HG03159 (cell line): ENCODE measurements at regions not wholly inside any gene's neighbourhood (a gene's known extent, or its start where the extent isn't known, plus 50 kb on each side); places are given as distances from the start of the nearest gene placed in this dataset.
"Not testable (repeated sequence)": the region's sequence is repeated elsewhere in the genome, so short reads cannot be mapped to it uniquely, and the experiment has no call there.

Experiments used
- ATAC-seq: cut with Tn5 transposase; IDR thresholded peaks from one replicate; pipeline ENCODE4 v1.9.1; 2021; ENCODE audit warnings: mild to moderate bottlenecking, moderate library complexity; ENCODE audit not compliant: unreplicated experiment

DNA sequence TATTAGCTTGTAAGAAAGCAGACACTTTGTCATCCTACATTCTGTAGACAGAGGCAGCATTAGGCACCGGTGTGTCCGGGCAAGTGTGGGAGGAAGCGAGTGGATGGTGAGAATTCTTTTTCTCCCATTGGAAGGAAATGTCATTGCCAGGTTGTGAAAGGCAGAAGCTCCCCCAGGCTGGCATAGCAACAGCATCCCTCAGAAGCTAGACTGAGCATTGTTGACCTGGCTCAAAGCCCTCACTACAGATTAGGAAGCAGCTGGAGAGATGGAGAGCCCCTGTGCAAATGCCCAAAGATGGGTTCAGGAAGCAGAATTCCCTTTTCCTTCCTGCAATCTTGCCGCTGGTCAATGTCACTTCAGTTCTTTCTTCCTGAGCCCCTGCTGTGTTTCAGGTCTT is 1299.3 kb downstream of the TBC1D22A start:
- no peak for ATAC-seq

GRCh38 chr22:48060266-48060665 is 1297.8 kb downstream of the TBC1D22A start:
- ATAC-seq, result no peak

- ATAC-seq, result not testable (repeated sequence)
Observed at GRCh38 chr22:48059521-48059920, 1297.1 kb downstream of the TBC1D22A start.

- no peak for ATAC-seq
Observed at GRCh38 chr22:48057116-48057835, 1294.8 kb downstream of the TBC1D22A start.

DNA sequence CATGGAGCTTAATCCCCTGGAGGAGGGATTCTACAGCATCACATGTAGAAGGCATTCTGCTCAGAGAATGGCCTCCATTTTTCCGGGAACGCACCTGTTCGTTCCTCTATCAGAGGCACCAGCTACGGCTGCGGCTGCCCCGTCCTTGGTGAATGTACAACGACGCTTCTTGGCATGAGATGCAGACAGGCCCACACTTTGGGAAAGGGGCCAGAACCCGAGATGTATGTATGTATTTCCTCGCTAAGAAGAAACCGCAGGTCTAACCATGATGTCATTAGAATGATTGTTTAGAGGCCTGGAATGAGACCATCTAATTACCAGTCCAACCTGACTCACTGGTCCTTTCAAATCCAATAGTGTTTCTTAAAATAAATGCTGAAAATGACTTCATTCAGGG is 1293.4 kb downstream of the TBC1D22A start:
- ATAC-seq, result no peak

- no peak for ATAC-seq
Observed at GRCh38 chr22:48055185-48055584, 1292.7 kb downstream of the TBC1D22A start.

DNA sequence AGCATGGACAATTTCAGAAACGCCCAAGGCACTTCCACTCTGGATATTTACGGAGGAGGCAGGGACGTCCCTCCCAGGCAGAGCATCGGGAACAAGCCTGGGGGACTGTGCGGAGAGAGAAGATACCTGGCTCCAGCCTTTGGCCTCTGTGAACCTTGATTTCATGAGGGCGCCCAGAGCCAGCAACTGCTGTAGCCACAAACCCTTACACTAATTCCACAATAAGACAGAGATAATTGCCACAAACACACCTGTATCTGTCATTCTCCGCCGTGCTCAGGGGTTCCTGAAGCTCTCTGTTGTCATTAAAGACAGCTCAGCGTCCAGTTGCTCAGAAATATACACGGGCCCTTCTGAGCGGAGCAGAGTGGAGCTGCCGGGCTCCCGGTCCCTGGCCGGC is 1292.1 kb downstream of the TBC1D22A start:
- ATAC-seq, result no peak

GRCh38 chr22:48053973-48054372 is 1291.5 kb downstream of the TBC1D22A start:
- no peak for ATAC-seq

GRCh38 chr22:48053486-48053885 is 1291.0 kb downstream of the TBC1D22A start:
- ATAC-seq, result no peak

GRCh38 chr22:48052621-48052890 is 1290.1 kb downstream of the TBC1D22A start:
- ATAC-seq, result no peak

DNA sequence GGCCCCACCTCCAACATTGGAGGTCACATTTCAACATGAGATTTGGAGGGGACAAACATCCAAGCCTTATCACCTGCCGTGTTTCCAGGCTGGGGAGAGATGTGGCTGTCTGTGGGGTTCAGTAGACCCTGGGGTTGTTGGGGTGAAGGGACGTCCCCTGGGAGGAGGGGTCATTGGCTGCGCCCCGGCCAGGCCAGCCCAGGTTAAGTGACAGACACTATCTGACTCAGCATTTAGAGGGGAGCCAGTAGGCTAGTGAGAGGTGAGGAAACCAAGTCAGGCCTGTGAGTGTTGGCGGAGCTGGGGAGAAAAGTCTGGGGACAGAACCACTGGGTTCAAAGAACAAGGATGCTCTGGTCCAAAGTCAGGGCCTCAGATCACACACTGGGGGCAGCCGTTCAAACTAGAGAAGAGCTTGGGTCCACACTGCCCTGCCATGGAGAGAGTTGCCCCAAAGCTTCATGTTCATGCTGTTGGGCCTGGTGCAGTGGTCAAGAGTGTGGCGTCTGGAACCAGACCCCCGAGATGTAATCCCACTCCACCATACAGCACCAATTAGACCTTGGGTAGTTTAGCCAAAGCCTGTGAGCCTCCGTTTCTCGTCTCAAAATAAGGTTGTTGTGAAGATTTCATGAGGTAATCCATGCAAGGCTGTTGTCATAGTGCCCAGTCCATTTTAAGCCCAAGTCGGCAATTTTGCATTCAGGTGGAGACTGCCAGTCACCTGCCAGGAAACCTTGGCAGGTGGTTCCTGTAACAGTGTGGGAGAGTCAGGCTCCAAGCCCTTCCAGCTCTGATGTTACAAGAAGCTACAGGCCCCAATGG is 1289.6 kb downstream of the TBC1D22A start:
- no peak for ATAC-seq

GRCh38 chr22:48050836-48051235 is 1288.4 kb downstream of the TBC1D22A start:
- ATAC-seq, result no peak

DNA sequence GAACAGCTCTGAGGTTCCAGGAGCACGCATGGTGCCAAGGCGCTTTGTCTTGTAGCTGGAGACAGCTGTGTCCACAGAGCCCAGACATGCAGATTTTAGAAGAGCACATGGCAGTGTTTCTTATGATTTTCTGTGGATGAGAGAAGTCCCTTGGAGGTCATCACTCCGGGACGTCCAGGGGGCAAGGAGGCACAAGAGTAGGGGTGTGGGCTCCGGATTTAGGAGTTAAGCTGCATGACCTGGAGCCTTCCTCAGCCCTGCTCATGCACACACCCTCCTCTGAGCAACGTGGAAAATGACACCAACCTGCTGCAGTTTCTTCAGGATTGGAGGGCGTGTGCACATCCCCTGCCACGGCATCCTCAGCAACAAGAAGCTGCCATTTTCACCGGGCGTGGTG is 1286.7 kb downstream of the TBC1D22A start:
- no peak for ATAC-seq

DNA sequence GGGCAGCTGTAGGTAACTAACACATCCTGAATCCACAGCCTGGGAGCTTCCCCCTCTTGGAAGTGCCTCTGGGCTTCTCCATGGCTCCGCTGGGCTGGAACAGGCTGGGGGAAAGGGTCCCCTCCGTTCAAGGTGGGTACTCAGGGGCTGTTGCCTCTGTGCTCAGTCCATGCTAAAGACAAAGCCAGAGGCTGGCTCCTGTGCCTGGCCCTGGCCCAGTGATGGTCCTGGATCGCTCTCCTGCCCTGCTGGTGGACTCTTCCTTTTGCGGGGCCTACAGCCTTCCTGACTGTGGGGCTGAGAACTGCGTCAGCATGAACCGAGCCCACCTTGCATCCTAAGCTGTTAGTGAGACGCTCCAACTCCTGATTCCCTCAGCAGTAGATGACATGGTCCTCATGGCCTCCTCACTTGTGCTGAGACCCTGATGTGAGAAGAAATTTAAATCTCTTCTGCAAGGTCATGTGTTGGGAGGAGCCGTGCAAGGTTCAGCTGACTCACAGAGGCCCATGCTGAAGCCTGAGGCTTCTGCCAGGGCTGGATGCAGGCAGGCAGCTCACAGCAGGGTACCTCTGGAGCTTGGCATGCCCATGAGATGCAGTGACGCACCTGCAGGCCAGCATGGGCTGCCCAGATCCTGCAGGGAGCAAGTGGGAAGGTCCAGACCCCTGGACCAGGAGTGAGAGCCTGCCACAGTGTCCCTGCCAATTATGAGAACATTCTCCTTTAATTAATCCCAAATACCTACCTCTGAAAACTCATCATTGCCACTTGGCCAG is 1285.5 kb downstream of the TBC1D22A start:
- no peak for ATAC-seq

DNA sequence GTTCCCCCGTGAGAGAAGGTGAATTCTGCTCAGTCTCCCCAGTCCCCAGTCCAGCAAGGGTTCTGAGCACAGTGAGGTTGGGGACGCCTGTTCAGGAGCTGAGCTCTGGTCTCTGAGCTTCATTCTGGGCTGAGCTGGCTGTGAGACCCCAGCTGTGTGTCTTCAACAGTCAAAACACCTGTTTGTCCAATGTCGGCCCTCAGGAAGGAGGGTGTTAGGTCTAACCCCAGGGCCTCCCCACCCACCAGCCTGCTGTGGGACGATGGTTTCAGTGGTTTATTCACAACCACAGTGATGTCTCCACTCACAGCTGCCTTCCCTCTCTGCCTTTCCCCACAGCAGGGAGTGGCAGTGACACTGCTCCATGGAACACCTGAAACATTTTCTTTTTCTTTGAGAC is 1282.9 kb downstream of the TBC1D22A start:
- peak; percentile 72 for ATAC-seq

DNA sequence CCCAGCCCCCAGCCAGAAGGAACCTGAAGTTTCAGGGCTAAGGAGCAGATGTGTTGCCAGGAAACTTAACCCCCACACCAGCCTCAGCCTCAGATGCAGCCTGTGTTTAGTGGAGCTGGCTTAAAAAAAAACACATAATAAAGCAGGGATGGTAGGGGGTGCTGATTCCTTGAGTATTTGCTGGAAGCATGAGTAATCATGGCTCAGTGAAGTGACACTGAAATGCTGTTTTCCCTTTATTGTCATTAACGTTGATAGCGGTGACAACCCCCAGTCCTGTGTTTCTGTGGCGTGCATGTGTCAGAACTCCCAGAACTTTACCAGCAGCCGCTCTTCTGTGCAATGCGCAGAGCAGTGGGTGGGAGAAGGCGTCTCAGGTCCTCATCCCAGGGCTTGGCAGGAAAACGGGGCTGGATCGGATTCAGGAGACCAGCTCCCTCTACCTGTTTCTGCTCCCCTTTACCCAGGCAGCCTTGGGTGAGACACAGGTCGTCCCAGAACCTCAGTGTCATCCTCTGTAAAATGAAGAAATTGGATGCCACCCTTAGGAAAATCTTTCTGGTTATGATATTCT is 1282.1 kb downstream of the TBC1D22A start:
- no peak for ATAC-seq

DNA sequence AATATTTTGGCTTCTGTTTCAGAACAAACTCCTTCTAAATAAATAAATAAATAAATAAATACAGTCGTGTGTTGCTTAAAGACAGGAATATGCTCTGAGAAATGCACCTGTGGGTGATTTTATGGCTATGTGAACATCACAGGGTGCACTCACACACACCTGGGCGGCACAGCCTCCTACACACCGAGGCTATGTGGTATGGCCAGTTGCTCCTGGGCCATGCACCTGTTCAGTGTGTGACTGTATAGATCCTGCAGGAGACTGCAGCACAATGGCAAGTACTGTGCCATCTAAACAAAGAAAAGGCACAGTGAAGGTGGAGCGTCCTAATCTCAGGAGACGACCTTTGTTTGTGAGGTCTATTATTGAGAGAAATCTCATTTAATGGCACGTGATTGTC is 1281.1 kb downstream of the TBC1D22A start:
- no peak for ATAC-seq

- no peak for ATAC-seq
Observed at GRCh38 chr22:48042621-48043395, 1280.4 kb downstream of the TBC1D22A start.

- no peak for ATAC-seq
Observed at GRCh38 chr22:48039326-48039725, 1276.9 kb downstream of the TBC1D22A start.

DNA sequence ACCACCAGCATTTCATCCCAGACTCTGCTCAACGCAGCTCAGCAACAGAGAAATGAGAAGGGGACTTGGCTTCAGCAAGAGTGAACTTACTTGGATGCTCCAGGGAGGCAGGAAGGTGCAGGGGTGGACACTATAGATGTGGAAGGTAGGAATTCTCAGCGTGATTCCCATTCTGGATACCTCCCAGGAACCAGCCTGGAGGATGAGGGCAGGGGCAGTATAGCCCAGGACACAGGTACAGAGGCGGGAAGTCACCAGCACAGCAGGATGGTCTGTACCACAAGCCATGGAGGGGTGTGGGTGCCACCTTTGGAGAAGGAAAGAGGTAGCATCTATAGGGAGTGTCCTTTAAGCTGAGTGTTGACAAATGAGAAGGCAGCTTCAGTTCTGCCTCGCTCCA is 1275.2 kb downstream of the TBC1D22A start:
- ATAC-seq, result no peak

DNA sequence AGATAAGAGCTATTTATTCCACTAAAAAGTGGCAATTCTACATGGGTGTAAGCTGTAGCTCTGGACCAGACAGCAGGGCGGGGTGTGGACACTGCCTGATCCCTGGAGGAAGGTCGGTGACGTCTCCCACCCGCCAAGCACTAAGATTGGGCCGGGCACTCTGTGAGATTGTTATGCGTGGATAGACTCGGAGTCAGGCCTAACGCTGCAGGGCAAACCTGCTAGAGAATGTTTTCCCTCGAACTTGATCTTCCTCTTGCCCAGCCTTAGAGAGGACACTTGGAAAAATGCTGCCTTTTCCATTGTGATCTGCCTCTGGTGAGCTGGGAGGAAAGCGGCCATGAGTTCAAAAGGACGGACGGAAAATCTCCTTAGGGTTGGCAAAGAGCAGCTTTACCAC is 1273.4 kb downstream of the TBC1D22A start:
- ATAC-seq, result no peak
